HG02798 (cell line): ENCODE measurements at regions not wholly inside any gene's neighbourhood (a gene's known extent, or its start where the extent isn't known, plus 50 kb on each side); places are given as distances from the start of the nearest gene placed in this dataset.

Experiments
- ATAC-seq: cut with Tn5 transposase; IDR thresholded peaks from one replicate; pipeline ENCODE4 v1.9.1; 2021; ENCODE audit warnings: mild to moderate bottlenecking; ENCODE audit not compliant: unreplicated experiment, poor library complexity

GRCh38 chr21:36626791-36627190 lies 72.1 kb upstream of the SIM2 start:
- ATAC-seq: no peak

GRCh38 chr21:36627242-36627641 lies 71.7 kb upstream of the SIM2 start:
- ATAC-seq: no peak

- ATAC-seq: no peak
These were observed 70.8 kb upstream of the SIM2 start for GRCh38 chr21:36628106-36628505.

- ATAC-seq: no peak
These were observed 70.0 kb upstream of the SIM2 start for GRCh38 chr21:36628761-36629460.

- no peak for ATAC-seq
These were observed 68.3 kb upstream of the SIM2 start for GRCh38 chr21:36630485-36631206.

GRCh38 chr21:36636016-36636415 lies 62.9 kb upstream of the SIM2 start:
- no peak for ATAC-seq

GRCh38 chr21:36636439-36636838 lies 62.5 kb upstream of the SIM2 start:
- ATAC-seq: no peak

- ATAC-seq: no peak
These were observed 59.1 kb upstream of the SIM2 start for GRCh38 chr21:36639769-36640168.

- no peak for ATAC-seq
These were observed 58.7 kb upstream of the SIM2 start for GRCh38 chr21:36640174-36640720.

- no peak for ATAC-seq
These were observed 58.1 kb upstream of the SIM2 start for GRCh38 chr21:36640721-36641244.

GRCh38 chr21:36641346-36641745 lies 57.6 kb upstream of the SIM2 start:
- ATAC-seq: no peak

- no peak for ATAC-seq
These were observed 57.0 kb upstream of the SIM2 start for GRCh38 chr21:36641886-36642285.

- ATAC-seq: no peak
These were observed 56.1 kb upstream of the SIM2 start for GRCh38 chr21:36642777-36643176.

GRCh38 chr21:36643374-36644250 lies 55.3 kb upstream of the SIM2 start:
- no peak for ATAC-seq

- ATAC-seq: no peak
These were observed 52.9 kb upstream of the SIM2 start for GRCh38 chr21:36646011-36646410.

GRCh38 chr21:36646645-36647044 lies 52.3 kb upstream of the SIM2 start:
- ATAC-seq: no peak

GRCh38 chr21:36647279-36648093 lies 51.4 kb upstream of the SIM2 start:
- ATAC-seq: no peak
